ENCODE measurements at regions not wholly inside any gene's neighbourhood (a gene's known extent, or its start where the extent isn't known, plus 50 kb on each side); places are given as distances from the start of the nearest gene placed in this dataset.

DNA sequence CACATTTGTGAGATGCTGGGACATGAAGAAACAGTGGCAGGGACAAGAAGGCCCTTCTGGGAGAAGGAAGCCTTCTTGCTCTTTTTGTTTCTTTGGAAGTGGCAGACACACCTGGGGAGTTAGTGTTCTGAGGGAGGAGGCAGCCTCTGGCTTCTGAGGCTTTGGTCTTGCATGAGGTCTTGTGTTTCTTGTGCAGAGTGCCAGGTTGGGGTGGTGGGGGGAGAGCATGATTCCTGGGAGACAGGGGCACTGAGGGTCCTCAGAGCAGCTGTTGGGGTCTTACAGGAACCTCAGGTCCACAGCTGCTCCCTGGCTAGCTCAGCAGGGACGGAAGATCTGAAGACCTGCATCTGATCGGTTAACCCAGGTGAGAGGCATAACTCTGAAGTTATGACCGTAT is 167.5 kb upstream of the ZNF536 start (continued):
- TF ChIP-seq GABPA (IDR thresholded peaks at IDR 0.05; ENCODE audit: borderline replicate concordance, insufficient read depth, low read length) = no peak

Data from H1 (cell line).